Mammary epithelial cell (primary cell): ENCODE measurements at regions not wholly inside any gene's neighbourhood (a gene's known extent, or its start where the extent isn't known, plus 50 kb on each side); places are given as distances from the start of the nearest gene placed in this dataset.

Experiments
- CTCF ChIP-seq, 2 donors: IDR thresholded peaks in 1 of 2; conservative IDR thresholded peaks in 1 of 2; 2 replicates each; pipeline ENCODE4 v1.5.1; 2011 to 2012; ENCODE audit warnings: inconsistent platforms in 2 of 2, low read length in 2 of 2, mild to moderate bottlenecking in 2 of 2, control low read depth in 1 of 2, low read depth in 1 of 2; ENCODE audit not compliant: insufficient read depth in 1 of 2; ENCODE audit errors: extremely low read depth in 1 of 2
- EZH2 ChIP-seq: IDR thresholded peaks from 2 replicates; pipeline ENCODE4 v1.6.1; 2012; ENCODE audit warnings: low read length, inconsistent platforms, borderline replicate concordance

DNA sequence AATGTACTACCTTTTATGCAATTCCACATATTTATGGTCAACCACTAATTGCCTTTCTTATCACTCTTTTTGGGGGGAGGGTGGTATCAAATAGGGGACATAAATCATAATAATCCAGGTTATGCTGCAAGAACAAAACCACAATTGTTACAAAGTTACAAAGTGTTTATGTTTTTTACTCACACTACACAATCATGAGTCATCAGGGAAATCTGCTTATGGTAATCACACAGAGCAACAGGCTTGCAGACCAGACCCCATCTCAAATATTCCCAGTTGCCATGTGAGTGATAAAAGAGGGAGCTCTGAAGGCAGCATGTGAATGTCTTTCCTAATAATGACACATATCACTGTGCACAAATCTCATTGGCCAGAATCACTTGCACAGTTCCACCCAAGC, 304.7 kb upstream of the TMEFF2 start:
- no peak for TF ChIP-seq EZH2
- TF ChIP-seq CTCF (conservative IDR thresholded peaks at IDR 0.05 in 1 of 2, IDR thresholded peaks at IDR 0.05 in 1 of 2; ENCODE audit: extremely low read depth in 1 of 2, insufficient read depth in 1 of 2, low read depth in 1 of 2, low read length in 2 of 2): no peak
